B cell (primary cell): ENCODE measurements at regions not wholly inside any gene's neighbourhood (a gene's known extent, or its start where the extent isn't known, plus 50 kb on each side); places are given as distances from the start of the nearest gene placed in this dataset.

Experiments
- ATAC-seq: fragments of 200-7000 bp; cut with Tn5 transposase; one replicate; pipeline ENCODE4 v1.10.0; 2021; ENCODE audit warnings: low read depth, mild to moderate bottlenecking, moderate number of reproducible peaks, moderate library complexity
- CTCF ChIA-PET: fragments of 350-600 bp; sonication (Branson Sonifier 250); formaldehyde crosslinking; loops from one replicate; lab custom pipeline; 2021; ENCODE audit warnings: antibody characterized with exemption, inconsistent platforms; lab: Charles Lee
- POLR2A ChIA-PET: fragments of 350-600 bp; sonication (Branson Sonifier 250); formaldehyde crosslinking; loops from one replicate; lab custom pipeline; 2021; ENCODE audit warnings: antibody characterized with exemption; lab: Charles Lee
- DNase-seq: peaks from one replicate; pipeline ENCODE4 v3.0.0; 2013
- H2AFZ ChIP-seq: 2 replicates; pipeline ENCODE4 v1.6.1; 2012; ENCODE audit warnings: mild to moderate bottlenecking, low read depth, low read length; ENCODE audit not compliant: insufficient read depth, poor library complexity, severe bottlenecking
- H3K27ac ChIP-seq, 2 donors: 1 replicate in 1 of 2; 2 replicates in 1 of 2; pipeline ENCODE4 v1.5.1; 2012 to 2013; ENCODE audit warnings: low read length in 2 of 2, mild to moderate bottlenecking in 2 of 2, moderate library complexity in 1 of 2
- H3K27me3 ChIP-seq, 4 experiments: fragments of 200-600 bp in 1 of 4; sonication (generic) in 1 of 4; replicated peaks in 1 of 4; 1 replicate in 2 of 4; 2 replicates in 2 of 4; pipeline versions ENCODE4 v1.6.1 to v1.7.0; 2013 to 2016; ENCODE audit warnings: low read length in 3 of 4, mild to moderate bottlenecking in 2 of 4, mixed read lengths in 1 of 4, moderate library complexity in 1 of 4; ENCODE audit not compliant: insufficient read depth in 4 of 4, control insufficient read depth in 3 of 4; ENCODE audit errors: control extremely low read depth in 1 of 4
- H3K36me3 ChIP-seq, 2 experiments: replicated peaks in 1 of 2; 1 replicate in 1 of 2; 2 replicates in 1 of 2; pipeline versions ENCODE4 v1.6.1 to v1.7.1; 2013; ENCODE audit warnings: low read length in 1 of 2; ENCODE audit not compliant: insufficient read depth in 2 of 2, control insufficient read depth in 1 of 2; ENCODE audit errors: control extremely low read depth in 1 of 2, extremely low read depth in 1 of 2
- H3K4me1 ChIP-seq, 2 donors: fragments of 200-600 bp in 1 of 2; sonication (generic) in 1 of 2; 1 replicate in 1 of 2; 2 replicates in 1 of 2; pipeline versions ENCODE4 v1.5.1 to v1.6.1; 2013 to 2017; ENCODE audit warnings: low read length in 2 of 2; ENCODE audit not compliant: control insufficient read depth in 2 of 2, insufficient read depth in 2 of 2
- H3K4me2 ChIP-seq: replicated peaks from 2 replicates; pipeline ENCODE3; 2012; ENCODE audit warnings: mild to moderate bottlenecking, low read depth, low read length; ENCODE audit not compliant: poor library complexity, severe bottlenecking
- H3K4me3 ChIP-seq, 5 experiments: fragments of 200-600 bp in 1 of 5; sonication (generic) in 1 of 5; 1 replicate in 3 of 5; 2 replicates in 2 of 5; pipeline versions ENCODE4 v1.5.1 to v1.7.0; 2011 to 2016; ENCODE audit warnings: low read length in 4 of 5, mild to moderate bottlenecking in 4 of 5, low read depth in 2 of 5, control low read depth in 1 of 5, moderate library complexity in 1 of 5; ENCODE audit not compliant: insufficient read depth in 1 of 5; ENCODE audit errors: control extremely low read depth in 1 of 5, extremely low read depth in 1 of 5
- H3K79me2 ChIP-seq: fragments of 200-600 bp; sonication (generic); one replicate; pipeline ENCODE4 v1.6.0; 2016; ENCODE audit warnings: low read length; ENCODE audit not compliant: control insufficient read depth, insufficient read depth
- H3K9ac ChIP-seq: fragments of 200-600 bp; sonication (generic); 2 replicates; pipeline ENCODE4 v1.6.1; 2017; ENCODE audit warnings: mild to moderate bottlenecking, low read length, moderate library complexity
- H3K9me3 ChIP-seq, 3 donors: one replicate each; pipeline versions ENCODE4 v1.6.1 to v1.7.1; 2013; ENCODE audit warnings: low read length in 2 of 3; ENCODE audit not compliant: control insufficient read depth in 2 of 3, insufficient read depth in 1 of 3; ENCODE audit errors: control extremely low read depth in 1 of 3
- H4K20me1 ChIP-seq: 2 replicates; pipeline ENCODE4 v1.6.0; 2012; ENCODE audit warnings: mild to moderate bottlenecking, low read length; ENCODE audit not compliant: insufficient read depth, control insufficient read depth, poor library complexity, severe bottlenecking
- H3K27ac Mint-ChIP-seq: one replicate; pipeline ENCODE4 v1.8.0; 2021; ENCODE audit warnings: mixed read lengths
- H3K27me3 Mint-ChIP-seq: one replicate; pipeline ENCODE4 v1.8.0; 2021; ENCODE audit warnings: mixed read lengths
- H3K4me1 Mint-ChIP-seq: one replicate; pipeline ENCODE4 v1.8.0; 2021; ENCODE audit warnings: mixed read lengths
- H3K4me3 Mint-ChIP-seq: one replicate; pipeline ENCODE4 v1.8.0; 2021; ENCODE audit warnings: mixed read lengths
- H3K9me3 Mint-ChIP-seq: one replicate; pipeline ENCODE4 v1.8.0; 2022; ENCODE audit warnings: mixed read lengths; ENCODE audit not compliant: insufficient read depth
- CTCF ChIP-seq: fragments of 200-600 bp; IDR thresholded peaks from one replicate; pipeline ENCODE4 v1.8.0; 2022; ENCODE audit warnings: antibody characterized with exemption, mild to moderate bottlenecking
- EZH2 ChIP-seq: IDR thresholded peaks from 2 replicates; pipeline ENCODE4 v1.6.1; 2012; ENCODE audit warnings: borderline replicate concordance, low read depth, mild to moderate bottlenecking, moderate library complexity, low read length; ENCODE audit not compliant: insufficient read depth, poor library complexity, severe bottlenecking
- WGBS: methylation state at CpG from one replicate; pipeline ENCODE4 v1.1.5; 2013; ENCODE audit warnings: missing lambda C conversion rate; ENCODE audit not compliant: insufficient coverage; 5-methylcytosine and 5-hydroxymethylcytosine counted together
- intact Hi-C: fragments of 100-400 bp; cut with micrococcal nuclease; formaldehyde crosslinking; loops from one replicate; pipeline ENCODE4 v1.10.0; 2022

- WGBS, result no CpG with 5 or more reads among the region's 1 CpG
- no peaks in the 10 kb centered on the region for H3K27me3 Mint-ChIP-seq
These were observed 79.9 kb downstream of the SLIT2 start for GRCh38 chr4:20331642-20332041.

GRCh38 chr4:20333141-20333715 lies 81.5 kb downstream of the SLIT2 start:
- H3K27me3 Mint-ChIP-seq, result no peaks in the 10 kb centered on the region
- no CpG with 5 or more reads among the region's 3 CpGs for WGBS

More at GRCh38 chr4:20331642-20332041, 79.9 kb downstream of the SLIT2 start:
- H3K4me1 ChIP-seq, result no peaks in the 10 kb centered on the region
- H3K4me3 ChIP-seq, result no peak overlapping the region
- no peak for ATAC-seq
- H3K36me3 ChIP-seq, result no peaks in the 10 kb centered on the region
- H4K20me1 ChIP-seq, result no peaks in the 10 kb centered on the region
- Mint-ChIP-seq H3K4me3 (no peak overlapping the region), H3K4me1 (no peaks in the 10 kb centered on the region), H3K27ac (no peak overlapping the region), H3K9me3 (no peaks in the 10 kb centered on the region)
- intact Hi-C loops, result no loop called here
- no peak for TF ChIP-seq EZH2
- no peak for TF ChIP-seq CTCF
- ChIA-PET POLR2A (no interaction called here), CTCF (no interaction called here)
- no peaks in the 10 kb centered on the region for H3K27me3 ChIP-seq
- no peak overlapping the region for H3K4me2 ChIP-seq
- no peaks in the 10 kb centered on the region for H3K9me3 ChIP-seq
- no peak overlapping the region for H3K27ac ChIP-seq
- no peak for DNase-seq
- H3K9ac ChIP-seq, result no peak overlapping the region
- no peaks in the 10 kb centered on the region for H3K79me2 ChIP-seq
- no peak overlapping the region for H2AFZ ChIP-seq

More at GRCh38 chr4:20333141-20333715, 81.5 kb downstream of the SLIT2 start:
- ATAC-seq (no peak), DNase-seq (no peak)
- H3K9me3 Mint-ChIP-seq, result no peaks in the 10 kb centered on the region
- H3K36me3 ChIP-seq, result no peaks in the 10 kb centered on the region
- H3K27ac ChIP-seq, result no peak overlapping the region
- TF ChIP-seq CTCF (no peak), EZH2 (no peak)
- H3K4me1 Mint-ChIP-seq, result no peaks in the 10 kb centered on the region
- ChIA-PET CTCF (interaction anchor here (0.5 kb wide), 1 partner anchor 21 kb away, joined by 4 read pairs; no protein-coding TSS in a partner anchor), POLR2A (no interaction called here)
- H3K9me3 ChIP-seq, result no peaks in the 10 kb centered on the region
- no peak overlapping the region for H3K9ac ChIP-seq
- no peaks in the 10 kb centered on the region for H3K4me1 ChIP-seq
- H2AFZ ChIP-seq, result no peak overlapping the region
- no peak overlapping the region for H3K4me2 ChIP-seq
- H3K4me3 Mint-ChIP-seq, result no peak overlapping the region
- H3K27me3 ChIP-seq, result no peaks in the 10 kb centered on the region
- intact Hi-C loops, result no loop called here
- no peak overlapping the region for H3K4me3 ChIP-seq
- H3K27ac Mint-ChIP-seq, result no peak overlapping the region
- H3K79me2 ChIP-seq, result no peaks in the 10 kb centered on the region
- no peaks in the 10 kb centered on the region for H4K20me1 ChIP-seq
